ENCODE measurements at regions not wholly inside any gene's neighbourhood (a gene's known extent, or its start where the extent isn't known, plus 50 kb on each side); places are given as distances from the start of the nearest gene placed in this dataset.

GRCh38 chr18:22048221-22048620 lies 121.2 kb upstream of the GATA6 start:
- no peaks in the 10 kb centered on the region for H3K9me3 ChIP-seq
- no peak for DNase-seq (ENCODE audit: low spot score in 2 of 2)
- no peak overlapping the region for H3K4me3 ChIP-seq
- H3K27me3 ChIP-seq = no peaks in the 10 kb centered on the region
- H3K27ac ChIP-seq = no peak overlapping the region
- H3K4me1 ChIP-seq = no peaks in the 10 kb centered on the region
- no peak for TF ChIP-seq CTCF (IDR thresholded peaks at IDR 0.05)
- intact Hi-C loops (cut with DNase I) = no loop called here
- no peaks in the 10 kb centered on the region for H3K36me3 ChIP-seq

DNA sequence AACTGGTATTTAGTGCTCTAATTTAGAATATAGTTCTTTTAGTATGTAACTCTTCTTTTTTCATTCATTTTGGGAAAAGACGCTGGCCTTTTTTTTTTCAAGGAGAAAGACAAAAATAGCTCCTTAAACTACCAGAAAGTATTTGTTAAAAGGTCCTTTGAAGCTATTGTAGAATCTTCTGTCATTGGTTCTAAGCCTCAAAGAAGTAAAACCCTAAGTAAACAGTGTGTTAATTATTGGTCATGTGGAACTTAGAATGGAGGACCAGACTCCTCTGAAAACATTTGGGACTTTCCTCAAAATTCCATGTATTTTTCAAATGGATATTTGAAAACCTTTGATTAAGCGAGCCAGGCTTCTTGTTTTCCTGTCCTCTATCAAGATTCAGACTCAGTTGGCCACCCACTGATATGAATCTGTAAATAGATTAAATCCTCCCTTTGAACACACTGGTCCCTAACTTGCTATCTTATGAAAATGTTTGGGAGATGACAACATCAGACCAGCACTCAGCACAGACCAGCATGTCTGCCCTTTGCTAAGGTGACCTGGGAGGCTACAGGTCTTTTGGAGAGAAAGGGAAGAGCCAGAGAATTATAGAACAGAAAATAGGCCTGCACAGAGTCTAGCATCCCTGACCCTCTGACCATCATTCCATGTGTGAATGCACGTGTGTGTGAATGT lies 120.3 kb upstream of the GATA6 start:
- Histone ChIP-seq H3K4me3 (no peak overlapping the region), H3K27ac (no peak overlapping the region), H3K9me3 (no peaks in the 10 kb centered on the region), H3K36me3 (no peaks in the 10 kb centered on the region), H3K4me1 (no peaks in the 10 kb centered on the region), H3K27me3 (no peaks in the 10 kb centered on the region)
- intact Hi-C loops (cut with DNase I) = no loop called here
- DNase-seq (ENCODE audit: low spot score in 2 of 2) = no peak
- TF ChIP-seq CTCF (IDR thresholded peaks at IDR 0.05) = no peak

DNA sequence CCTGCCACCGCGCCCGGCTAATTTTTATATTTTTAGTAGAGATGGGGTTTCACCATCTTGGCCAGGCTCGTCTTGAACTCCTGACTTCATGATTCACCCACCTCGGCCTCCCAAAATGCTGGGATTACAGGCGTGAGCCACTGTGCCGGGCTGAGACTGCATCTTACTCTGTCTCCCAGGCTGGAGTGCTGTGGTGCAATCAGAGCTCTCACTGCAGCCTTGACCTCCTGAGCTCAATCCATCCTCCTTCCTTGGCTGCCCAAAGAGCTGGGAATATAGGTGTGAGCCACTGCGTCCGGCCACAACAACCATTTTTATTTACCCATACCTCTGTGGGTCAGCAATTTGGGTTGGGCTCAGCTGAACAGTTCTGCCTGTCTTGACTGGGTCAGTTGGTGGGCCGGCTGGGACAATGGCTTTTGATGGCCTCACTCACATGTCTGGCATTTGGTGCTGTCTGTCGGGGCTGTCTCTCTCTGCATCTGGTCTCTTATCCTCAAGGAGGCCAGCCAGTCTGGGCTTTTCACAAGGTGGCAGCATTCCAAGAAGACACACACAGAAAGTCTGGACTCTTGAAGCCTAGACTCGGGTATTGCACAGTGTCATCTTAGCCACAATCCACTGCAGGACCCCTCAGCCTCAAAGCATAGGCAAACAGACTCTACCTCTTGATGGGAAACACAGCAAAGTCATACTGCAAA lies 116.8 kb upstream of the GATA6 start:
- no peak for TF ChIP-seq CTCF (IDR thresholded peaks at IDR 0.05)
- DNase-seq (ENCODE audit: low spot score in 2 of 2) = no peak
- no peaks in the 10 kb centered on the region for H3K4me1 ChIP-seq
- H3K36me3 ChIP-seq = no peaks in the 10 kb centered on the region
- no peak overlapping the region for H3K27ac ChIP-seq
- no peaks in the 10 kb centered on the region for H3K9me3 ChIP-seq
- no peak overlapping the region for H3K4me3 ChIP-seq
- H3K27me3 ChIP-seq = no peaks in the 10 kb centered on the region
- intact Hi-C loops (cut with DNase I) = no loop called here

DNA sequence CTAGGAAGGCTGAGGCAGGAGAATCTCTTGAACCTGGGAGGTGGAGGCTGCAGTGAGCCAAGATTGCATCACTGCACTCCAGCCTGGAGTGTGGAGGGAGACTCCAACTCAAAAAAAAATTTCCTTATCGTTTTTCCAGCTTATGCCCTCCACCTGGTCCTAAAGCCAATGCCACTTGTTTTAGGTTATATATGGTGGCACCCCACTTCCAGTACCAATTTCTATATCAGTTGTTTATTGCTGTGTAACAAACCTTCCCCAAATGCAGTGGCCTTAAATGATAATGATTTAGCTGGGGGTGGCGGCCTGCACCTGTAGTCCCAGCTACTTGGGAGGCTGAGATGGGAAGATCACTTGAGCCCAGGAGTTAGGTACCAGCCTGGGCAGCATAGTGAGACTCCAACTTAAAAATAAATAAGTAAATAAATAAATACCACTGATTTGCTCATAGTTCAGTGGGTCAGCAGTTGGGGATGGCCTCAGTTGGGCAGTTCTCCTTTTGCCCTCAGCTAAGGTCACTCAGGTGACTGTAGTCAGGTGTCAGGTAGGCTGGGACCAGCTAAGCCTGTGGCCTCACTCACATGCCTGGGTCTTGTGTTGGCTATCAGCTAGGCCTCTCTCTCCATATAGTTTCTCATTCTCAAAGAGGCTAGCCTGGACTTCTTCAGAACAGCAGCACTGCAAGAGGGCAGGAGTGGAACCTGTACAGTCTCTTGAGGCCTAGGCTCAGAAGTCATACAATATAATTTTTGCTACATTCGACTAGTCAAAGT lies 113.7 kb upstream of the GATA6 start:
- no peaks in the 10 kb centered on the region for H3K36me3 ChIP-seq
- no peak for TF ChIP-seq CTCF (IDR thresholded peaks at IDR 0.05)
- H3K4me1 ChIP-seq = no peaks in the 10 kb centered on the region
- intact Hi-C loops (cut with DNase I) = no loop called here
- DNase-seq (ENCODE audit: low spot score in 2 of 2) = no peak
- no peaks in the 10 kb centered on the region for H3K27me3 ChIP-seq
- no peaks in the 10 kb centered on the region for H3K9me3 ChIP-seq
- no peak overlapping the region for H3K27ac ChIP-seq
- no peak overlapping the region for H3K4me3 ChIP-seq

GRCh38 chr18:22056950-22057349 lies 112.4 kb upstream of the GATA6 start:
- DNase-seq (ENCODE audit: low spot score in 2 of 2) = no peak
- H3K36me3 ChIP-seq = no peaks in the 10 kb centered on the region
- intact Hi-C loops (cut with DNase I) = no loop called here
- no peaks in the 10 kb centered on the region for H3K9me3 ChIP-seq
- no peaks in the 10 kb centered on the region for H3K27me3 ChIP-seq
- H3K27ac ChIP-seq = no peak overlapping the region
- no peak for TF ChIP-seq CTCF (IDR thresholded peaks at IDR 0.05)
- no peaks in the 10 kb centered on the region for H3K4me1 ChIP-seq
- no peak overlapping the region for H3K4me3 ChIP-seq

Measured in ascending aorta (tissue), 2 donors.